GM12878 (cell line): ENCODE measurements at regions not wholly inside any gene's neighbourhood (a gene's known extent, or its start where the extent isn't known, plus 50 kb on each side); places are given as distances from the start of the nearest gene placed in this dataset.

Experiments used
- BCL11A ChIP-seq: IDR thresholded peaks from 2 replicates; pipeline ENCODE4 v1.6.1; 2011; ENCODE audit warnings: low read depth, low read length
- CHD2 ChIP-seq: IDR thresholded peaks from 2 replicates; pipeline ENCODE4 v1.6.1; 2011; ENCODE audit warnings: low read depth, low read length, improper control_type of control experiment, borderline replicate concordance
- CTCF ChIP-seq, 3 experiments: IDR thresholded peaks in 2 of 3; conservative IDR thresholded peaks in 1 of 3; 2 replicates each; pipeline ENCODE4 v1.5.1; 2011; ENCODE audit warnings: low read depth in 3 of 3, low read length in 3 of 3, mild to moderate bottlenecking in 3 of 3, control low read depth in 2 of 3, moderate library complexity in 2 of 3, inconsistent platforms in 1 of 3, mixed read lengths in 1 of 3; ENCODE audit not compliant: control insufficient read depth in 2 of 3, insufficient read depth in 1 of 3; ENCODE audit errors: extremely low read depth in 1 of 3
- EZH2 ChIP-seq: IDR thresholded peaks from 2 replicates; pipeline ENCODE4 v1.6.1; 2012; ENCODE audit warnings: low read depth, mild to moderate bottlenecking, control low read depth, inconsistent platforms, low read length, borderline replicate concordance; ENCODE audit not compliant: control insufficient read depth
- LARP7 ChIP-seq: fragments of 450-650 bp; IDR thresholded peaks from 2 replicates; pipeline ENCODE4 v1.6.1; 2017; ENCODE audit warnings: mild to moderate bottlenecking
- POLR2A ChIP-seq: IDR thresholded peaks from 2 replicates; pipeline ENCODE4 v1.6.1; 2011; ENCODE audit warnings: low read depth, mild to moderate bottlenecking, low read length
- RCOR1 ChIP-seq: conservative IDR thresholded peaks from 2 replicates; pipeline ENCODE4 v1.6.1; 2012; ENCODE audit warnings: low read depth, low read length, improper control_type of control experiment
- REST ChIP-seq: IDR thresholded peaks from 2 replicates; pipeline ENCODE4 v1.6.1; 2012; ENCODE audit warnings: mild to moderate bottlenecking, low read depth, low read length
- SIX5 ChIP-seq: IDR thresholded peaks from 2 replicates; pipeline ENCODE4 v1.6.1; 2011; ENCODE audit warnings: mild to moderate bottlenecking, low read depth, low read length, moderate library complexity; ENCODE audit not compliant: severe bottlenecking
- STAT1 ChIP-seq: fragments of 450-650 bp; conservative IDR thresholded peaks from 2 replicates; pipeline ENCODE4 v1.6.1; 2014; ENCODE audit warnings: antibody characterized with exemption, mild to moderate bottlenecking
- SUPT20H ChIP-seq: IDR thresholded peaks from 2 replicates; pipeline ENCODE4 v1.6.1; 2011; ENCODE audit warnings: low read depth, mild to moderate bottlenecking, low read length, moderate library complexity, borderline replicate concordance; ENCODE audit not compliant: control insufficient read depth
- ZNF274 ChIP-seq: IDR thresholded peaks from one replicate; pipeline ENCODE4 v1.8.0; 2011; ENCODE audit not compliant: insufficient read length, insufficient read depth
- TF ChIP-seq, protein P1 (sequence below): IDR thresholded peaks from 2 replicates; pipeline ENCODE4 v1.6.1; 2011; ENCODE audit warnings: low read depth, low read length, improper control_type of control experiment, borderline replicate concordance

GRCh38 chr11:112339566-112339965 is 78.9 kb upstream of the PLET1 start:
- TF ChIP-seq, protein P1, sequence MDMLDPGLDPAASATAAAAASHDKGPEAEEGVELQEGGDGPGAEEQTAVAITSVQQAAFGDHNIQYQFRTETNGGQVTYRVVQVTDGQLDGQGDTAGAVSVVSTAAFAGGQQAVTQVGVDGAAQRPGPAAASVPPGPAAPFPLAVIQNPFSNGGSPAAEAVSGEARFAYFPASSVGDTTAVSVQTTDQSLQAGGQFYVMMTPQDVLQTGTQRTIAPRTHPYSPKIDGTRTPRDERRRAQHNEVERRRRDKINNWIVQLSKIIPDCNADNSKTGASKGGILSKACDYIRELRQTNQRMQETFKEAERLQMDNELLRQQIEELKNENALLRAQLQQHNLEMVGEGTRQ = no peak
- TF ChIP-seq RCOR1 (no peak), EZH2 (no peak), CTCF (IDR thresholded peaks at IDR 0.05 in 2 of 3, conservative IDR thresholded peaks at IDR 0.05 in 1 of 3; ENCODE audit: control insufficient read depth in 2 of 3, extremely low read depth in 1 of 3, insufficient read depth in 1 of 3, low read depth in 3 of 3, low read length in 3 of 3) (no peak), CHD2 (no peak), SUPT20H (no peak), POLR2A (no peak), ZNF274 (no peak), BCL11A (no peak), LARP7 (no peak), REST (no peak), STAT1 (no peak), SIX5 (no peak)
